ENCODE measurements at regions not wholly inside any gene's neighbourhood (a gene's known extent, or its start where the extent isn't known, plus 50 kb on each side); places are given as distances from the start of the nearest gene placed in this dataset.
A peak's percentile ranks its signal among the peaks of the same experiment; 100 is the strongest.
"Not testable (repeated sequence)": the region's sequence is repeated elsewhere in the genome, so short reads cannot be mapped to it uniquely, and the experiment has no call there.

- CTCF ChIA-PET; H3K36me3 ChIP-seq (ENCODE audit: control insufficient read depth in 2 of 3, insufficient read depth in 3 of 3, low read length in 3 of 3); H3K9me3 ChIP-seq (ENCODE audit: control insufficient read depth in 2 of 3, low read length in 3 of 3); ATAC-seq; H3K27ac Mint-ChIP-seq; H3K36me3 Mint-ChIP-seq; DNase-seq; H3K4me1 Mint-ChIP-seq; H3K27me3 Mint-ChIP-seq; H3K27me3 ChIP-seq (ENCODE audit: control insufficient read depth in 2 of 2, insufficient read depth in 2 of 2, low read length in 2 of 2); H3K4me3 Mint-ChIP-seq; H3K9me3 Mint-ChIP-seq; H3K4me3 ChIP-seq (ENCODE audit: low read length); POLR2A ChIA-PET; H3K27ac ChIP-seq (ENCODE audit: low read depth, low read length); intact Hi-C loops (cut with micrococcal nuclease); H3K4me1 ChIP-seq (ENCODE audit: control insufficient read depth in 2 of 2, insufficient read depth in 2 of 2, low read length in 2 of 2): not testable (repeated sequence)
Observed at GRCh38 chr17:15802917-15803316, 70.8 kb downstream of the TBC1D26 start.

GRCh38 chr17:15806825-15807224 lies 74.7 kb downstream of the TBC1D26 start:
- intact Hi-C loops (cut with micrococcal nuclease); H3K4me1 Mint-ChIP-seq; CTCF ChIA-PET; H3K27ac ChIP-seq (ENCODE audit: low read depth, low read length); H3K4me3 ChIP-seq (ENCODE audit: low read length); H3K4me3 Mint-ChIP-seq; ATAC-seq; H3K36me3 ChIP-seq (ENCODE audit: control insufficient read depth in 2 of 3, insufficient read depth in 3 of 3, low read length in 3 of 3); POLR2A ChIA-PET; H3K36me3 Mint-ChIP-seq; H3K27me3 ChIP-seq (ENCODE audit: control insufficient read depth in 2 of 2, insufficient read depth in 2 of 2, low read length in 2 of 2); H3K9me3 ChIP-seq (ENCODE audit: control insufficient read depth in 2 of 3, low read length in 3 of 3); H3K9me3 Mint-ChIP-seq; H3K27me3 Mint-ChIP-seq; H3K4me1 ChIP-seq (ENCODE audit: control insufficient read depth in 2 of 2, insufficient read depth in 2 of 2, low read length in 2 of 2); H3K27ac Mint-ChIP-seq; DNase-seq: not testable (repeated sequence)

DNA sequence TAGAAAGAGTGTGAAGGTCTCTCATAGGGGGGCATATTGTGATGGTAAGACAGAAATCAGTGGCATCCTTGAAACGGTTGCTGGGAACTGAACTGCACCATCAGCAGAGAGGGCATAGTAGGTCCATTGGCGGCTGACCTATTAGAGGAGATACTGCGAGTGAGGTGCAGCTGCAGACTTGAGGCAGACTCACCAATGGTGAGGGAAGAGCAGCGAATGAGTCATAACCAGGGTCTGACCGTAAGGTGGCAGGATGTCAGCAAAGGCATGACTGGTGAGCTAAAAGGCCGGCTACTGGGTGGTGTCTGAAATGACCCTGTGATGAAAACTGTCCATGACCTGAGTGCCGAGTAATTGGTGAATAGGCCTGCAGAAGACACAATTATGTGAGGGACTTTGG lies 81.3 kb downstream of the TBC1D26 start:
- H3K36me3 ChIP-seq (ENCODE audit: control insufficient read depth in 2 of 3, insufficient read depth in 3 of 3, low read length in 3 of 3); H3K9me3 ChIP-seq (ENCODE audit: control insufficient read depth in 2 of 3, low read length in 3 of 3); H3K27me3 Mint-ChIP-seq; H3K4me3 ChIP-seq (ENCODE audit: low read length); H3K27me3 ChIP-seq (ENCODE audit: control insufficient read depth in 2 of 2, insufficient read depth in 2 of 2, low read length in 2 of 2); H3K36me3 Mint-ChIP-seq; H3K4me3 Mint-ChIP-seq; H3K4me1 ChIP-seq (ENCODE audit: control insufficient read depth in 2 of 2, insufficient read depth in 2 of 2, low read length in 2 of 2); H3K9me3 Mint-ChIP-seq; CTCF ChIA-PET; H3K4me1 Mint-ChIP-seq; H3K27ac ChIP-seq (ENCODE audit: low read depth, low read length); DNase-seq; H3K27ac Mint-ChIP-seq; intact Hi-C loops (cut with micrococcal nuclease); POLR2A ChIA-PET; ATAC-seq: not testable (repeated sequence)

DNA sequence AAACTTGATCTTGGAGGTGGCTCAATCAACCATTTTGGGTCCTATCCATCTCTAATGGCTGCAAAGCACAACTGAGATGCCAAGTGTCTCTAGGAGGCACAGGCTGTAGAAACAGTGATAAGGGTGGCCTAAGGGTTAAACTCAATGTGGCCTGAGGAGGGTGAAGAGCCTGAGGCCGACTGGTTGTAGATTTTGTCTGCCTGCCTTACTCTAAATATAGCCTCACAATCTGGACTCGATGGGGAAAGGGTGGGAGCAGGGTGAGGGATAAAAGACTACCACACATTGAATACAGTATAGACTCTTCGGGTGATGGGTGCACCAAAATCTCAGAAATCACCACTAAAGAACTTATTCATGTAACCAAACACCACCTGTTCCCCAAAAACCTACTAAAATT lies 81.9 kb downstream of the TBC1D26 start:
- H3K27ac ChIP-seq (ENCODE audit: low read depth, low read length); H3K4me1 Mint-ChIP-seq; H3K27ac Mint-ChIP-seq; DNase-seq; ATAC-seq; H3K9me3 ChIP-seq (ENCODE audit: control insufficient read depth in 2 of 3, low read length in 3 of 3); H3K4me1 ChIP-seq (ENCODE audit: control insufficient read depth in 2 of 2, insufficient read depth in 2 of 2, low read length in 2 of 2); H3K4me3 ChIP-seq (ENCODE audit: low read length); H3K27me3 Mint-ChIP-seq; H3K36me3 Mint-ChIP-seq; H3K4me3 Mint-ChIP-seq; H3K36me3 ChIP-seq (ENCODE audit: control insufficient read depth in 2 of 3, insufficient read depth in 3 of 3, low read length in 3 of 3); CTCF ChIA-PET; POLR2A ChIA-PET; H3K9me3 Mint-ChIP-seq; H3K27me3 ChIP-seq (ENCODE audit: control insufficient read depth in 2 of 2, insufficient read depth in 2 of 2, low read length in 2 of 2); intact Hi-C loops (cut with micrococcal nuclease): not testable (repeated sequence)

DNA sequence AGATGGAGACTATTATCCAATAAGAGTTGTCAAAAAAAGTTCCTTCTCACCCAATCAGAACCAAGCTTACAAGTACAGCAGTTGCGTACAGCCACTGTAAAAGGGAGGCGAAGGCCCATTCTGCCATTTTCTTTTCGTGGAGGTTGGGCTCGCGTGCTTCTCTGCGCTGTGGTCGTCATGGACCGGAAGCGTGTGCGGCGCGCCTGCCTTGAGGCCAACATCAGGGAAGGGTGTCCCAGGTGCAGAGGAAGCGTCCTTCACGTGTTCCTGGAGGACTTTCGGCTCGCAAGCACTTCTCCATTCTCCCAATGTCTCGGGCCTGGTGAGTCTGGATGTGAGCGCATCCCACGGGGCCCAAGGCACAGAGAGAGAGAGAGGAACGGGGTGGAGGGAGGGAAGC lies 85.8 kb downstream of the TBC1D26 start:
- H3K27me3 Mint-ChIP-seq; H3K27ac ChIP-seq (ENCODE audit: low read depth, low read length); H3K27me3 ChIP-seq (ENCODE audit: control insufficient read depth in 2 of 2, insufficient read depth in 2 of 2, low read length in 2 of 2); H3K4me1 Mint-ChIP-seq; H3K4me3 Mint-ChIP-seq; intact Hi-C loops (cut with micrococcal nuclease); DNase-seq; H3K27ac Mint-ChIP-seq; CTCF ChIA-PET; H3K9me3 Mint-ChIP-seq; H3K9me3 ChIP-seq (ENCODE audit: control insufficient read depth in 2 of 3, low read length in 3 of 3); H3K4me3 ChIP-seq (ENCODE audit: low read length); H3K36me3 Mint-ChIP-seq; ATAC-seq; H3K4me1 ChIP-seq (ENCODE audit: control insufficient read depth in 2 of 2, insufficient read depth in 2 of 2, low read length in 2 of 2); POLR2A ChIA-PET; H3K36me3 ChIP-seq (ENCODE audit: control insufficient read depth in 2 of 3, insufficient read depth in 3 of 3, low read length in 3 of 3): not testable (repeated sequence)

- H3K36me3 Mint-ChIP-seq; H3K27ac ChIP-seq (ENCODE audit: low read depth, low read length); H3K36me3 ChIP-seq (ENCODE audit: control insufficient read depth in 2 of 3, insufficient read depth in 3 of 3, low read length in 3 of 3); CTCF ChIA-PET; ATAC-seq; DNase-seq; H3K9me3 Mint-ChIP-seq; POLR2A ChIA-PET; H3K27ac Mint-ChIP-seq; intact Hi-C loops (cut with micrococcal nuclease); H3K4me3 Mint-ChIP-seq; H3K27me3 ChIP-seq (ENCODE audit: control insufficient read depth in 2 of 2, insufficient read depth in 2 of 2, low read length in 2 of 2); H3K4me3 ChIP-seq (ENCODE audit: low read length); H3K4me1 ChIP-seq (ENCODE audit: control insufficient read depth in 2 of 2, insufficient read depth in 2 of 2, low read length in 2 of 2); H3K9me3 ChIP-seq (ENCODE audit: control insufficient read depth in 2 of 3, low read length in 3 of 3); H3K4me1 Mint-ChIP-seq: not testable (repeated sequence)
- peaks cover 0 to 15% (median 0%) of the 10 kb centered on the region in 5 donors for H3K27me3 Mint-ChIP-seq
Observed at GRCh38 chr17:15822280-15822679, 90.2 kb downstream of the TBC1D26 start.

GRCh38 chr17:15828727-15829314 lies 96.7 kb downstream of the TBC1D26 start:
- H3K36me3 ChIP-seq (ENCODE audit: control insufficient read depth in 2 of 3, insufficient read depth in 3 of 3, low read length in 3 of 3); H3K4me3 ChIP-seq (ENCODE audit: low read length); H3K27ac ChIP-seq (ENCODE audit: low read depth, low read length); H3K9me3 Mint-ChIP-seq; H3K4me1 ChIP-seq (ENCODE audit: control insufficient read depth in 2 of 2, insufficient read depth in 2 of 2, low read length in 2 of 2); H3K36me3 Mint-ChIP-seq; H3K9me3 ChIP-seq (ENCODE audit: control insufficient read depth in 2 of 3, low read length in 3 of 3); H3K27me3 ChIP-seq (ENCODE audit: control insufficient read depth in 2 of 2, insufficient read depth in 2 of 2, low read length in 2 of 2); H3K27ac Mint-ChIP-seq: not testable (repeated sequence)
- ATAC-seq (peak; percentile 93), DNase-seq (peak; percentile 44 to 74 (median 64))
- Mint-ChIP-seq H3K27me3 (peaks cover 0 to 15% (median 0%) of the 10 kb centered on the region in 5 donors), H3K4me1 (peaks cover 4 to 28% (median 14%) of the 10 kb centered on the region in 7 donors), H3K4me3 (peak overlapping the region in 1 of 10 donors; percentile 29)
- ChIA-PET CTCF (interaction anchor here (1.4 to 2.1 kb wide), 3 partner anchors 168 to 171 kb away, joined by 3 to 8 read pairs (median 6); partner anchors contain the start of genes TTC19 and ZSWIM7), POLR2A (interaction anchor here (1.1 kb wide), 1 partner anchor 170 kb away, joined by 3 read pairs; the partner anchor contains the start of genes TTC19 and ZSWIM7)
- intact Hi-C loops (cut with micrococcal nuclease): loop anchor here (1.0 to 2.0 kb wide), 3 partner anchors 68 to 170 kb away; partner anchors contain the start of genes TTC19 (in 1 of the 2) and ZSWIM7 (in 1 of the 2)

All from naive thymus-derived CD4-positive, alpha-beta T cell (primary cell).